Neural cell (in vitro differentiated cells): ENCODE measurements at regions not wholly inside any gene's neighbourhood (a gene's known extent, or its start where the extent isn't known, plus 50 kb on each side); places are given as distances from the start of the nearest gene placed in this dataset.

Experiments
- CTCF ChIP-seq: fragments of 450-650 bp; IDR thresholded peaks from 2 replicates; pipeline ENCODE4 v1.5.1; 2014; ENCODE audit warnings: antibody characterized with exemption, mild to moderate bottlenecking, moderate library complexity; ENCODE audit not compliant: poor library complexity, severe bottlenecking
- EZH2 ChIP-seq: fragments of 200-600, 300-800 bp; shearing (Covaris generic), sonication (generic); IDR thresholded peaks from 2 replicates; pipeline ENCODE4 v1.6.1; 2014; ENCODE audit warnings: antibody characterized with exemption, low read length, borderline replicate concordance, mild to moderate bottlenecking; ENCODE audit not compliant: insufficient read depth, poor library complexity, severe bottlenecking
- MXI1 ChIP-seq: fragments of 450-650 bp; conservative IDR thresholded peaks from 2 replicates; pipeline ENCODE4 v1.6.1; 2014; ENCODE audit warnings: antibody characterized with exemption, mild to moderate bottlenecking; ENCODE audit not compliant: poor library complexity, severe bottlenecking
- POLR2AphosphoS5 ChIP-seq: IDR thresholded peaks from 2 replicates; pipeline ENCODE4 v1.6.1; 2012
- TAF1 ChIP-seq: IDR thresholded peaks from 2 replicates; pipeline ENCODE4 v1.6.1; 2012; ENCODE audit warnings: low read depth

GRCh38 chr22:47402876-47403525, 640.6 kb downstream of the TBC1D22A start:
- TF ChIP-seq CTCF (no peak), TAF1 (no peak), POLR2AphosphoS5 (no peak), EZH2 (no peak), MXI1 (no peak)
